Mammary epithelial cell (primary cell): ENCODE measurements at regions not wholly inside any gene's neighbourhood (a gene's known extent, or its start where the extent isn't known, plus 50 kb on each side); places are given as distances from the start of the nearest gene placed in this dataset.

Experiments
- EZH2 ChIP-seq: IDR thresholded peaks from 2 replicates; pipeline ENCODE4 v1.6.1; 2012; ENCODE audit warnings: low read length, inconsistent platforms, borderline replicate concordance
- TF ChIP-seq, protein P1 (sequence below), 2 donors: IDR thresholded peaks in 1 of 2; conservative IDR thresholded peaks in 1 of 2; 2 replicates each; pipeline ENCODE4 v1.5.1; 2011 to 2012; ENCODE audit warnings: inconsistent platforms in 2 of 2, low read length in 2 of 2, mild to moderate bottlenecking in 2 of 2, control low read depth in 1 of 2, low read depth in 1 of 2; ENCODE audit not compliant: insufficient read depth in 1 of 2; ENCODE audit errors: extremely low read depth in 1 of 2

DNA sequence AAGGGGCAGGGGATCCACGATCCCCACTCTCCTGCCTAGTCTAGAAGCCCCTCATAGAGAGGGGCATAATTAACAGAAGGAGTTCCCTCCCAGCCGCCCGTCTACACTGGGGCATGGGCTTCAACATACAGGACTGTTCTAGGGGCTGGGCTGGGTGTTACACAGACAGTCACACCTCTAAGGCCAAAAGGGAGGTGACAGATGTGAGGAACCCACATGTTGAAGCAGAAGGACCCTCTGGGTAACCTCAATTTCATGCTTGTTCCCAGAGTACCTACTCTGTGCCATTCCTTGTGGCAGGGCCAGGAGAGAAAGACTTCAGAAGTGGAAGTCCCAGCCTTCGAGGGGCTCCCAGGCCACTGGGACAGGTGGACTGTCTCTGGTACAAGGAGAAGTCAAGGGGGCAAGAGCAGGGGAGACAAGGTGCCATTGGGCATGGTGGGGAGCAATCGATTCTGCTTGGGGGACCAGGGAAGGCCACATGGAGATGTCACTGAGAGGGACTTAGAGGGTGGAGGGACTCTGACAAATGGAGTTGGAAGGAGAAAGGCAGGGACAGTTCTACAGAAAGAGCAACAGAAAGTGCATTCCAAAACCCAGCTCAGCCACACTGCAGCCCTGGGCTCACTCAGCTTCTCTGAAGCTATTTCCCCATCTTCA, 71.3 kb downstream of the CPN2 start:
- TF ChIP-seq, protein P1, sequence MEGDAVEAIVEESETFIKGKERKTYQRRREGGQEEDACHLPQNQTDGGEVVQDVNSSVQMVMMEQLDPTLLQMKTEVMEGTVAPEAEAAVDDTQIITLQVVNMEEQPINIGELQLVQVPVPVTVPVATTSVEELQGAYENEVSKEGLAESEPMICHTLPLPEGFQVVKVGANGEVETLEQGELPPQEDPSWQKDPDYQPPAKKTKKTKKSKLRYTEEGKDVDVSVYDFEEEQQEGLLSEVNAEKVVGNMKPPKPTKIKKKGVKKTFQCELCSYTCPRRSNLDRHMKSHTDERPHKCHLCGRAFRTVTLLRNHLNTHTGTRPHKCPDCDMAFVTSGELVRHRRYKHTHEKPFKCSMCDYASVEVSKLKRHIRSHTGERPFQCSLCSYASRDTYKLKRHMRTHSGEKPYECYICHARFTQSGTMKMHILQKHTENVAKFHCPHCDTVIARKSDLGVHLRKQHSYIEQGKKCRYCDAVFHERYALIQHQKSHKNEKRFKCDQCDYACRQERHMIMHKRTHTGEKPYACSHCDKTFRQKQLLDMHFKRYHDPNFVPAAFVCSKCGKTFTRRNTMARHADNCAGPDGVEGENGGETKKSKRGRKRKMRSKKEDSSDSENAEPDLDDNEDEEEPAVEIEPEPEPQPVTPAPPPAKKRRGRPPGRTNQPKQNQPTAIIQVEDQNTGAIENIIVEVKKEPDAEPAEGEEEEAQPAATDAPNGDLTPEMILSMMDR (conservative IDR thresholded peaks at IDR 0.05 in 1 of 2, IDR thresholded peaks at IDR 0.05 in 1 of 2; ENCODE audit: extremely low read depth in 1 of 2, insufficient read depth in 1 of 2, low read depth in 1 of 2, low read length in 2 of 2): no peak
- no peak for TF ChIP-seq EZH2
